Fibroblast of villous mesenchyme (primary cell): ENCODE measurements at regions not wholly inside any gene's neighbourhood (a gene's known extent, or its start where the extent isn't known, plus 50 kb on each side); places are given as distances from the start of the nearest gene placed in this dataset.
"Not testable (repeated sequence)": the region's sequence is repeated elsewhere in the genome, so short reads cannot be mapped to it uniquely, and the experiment has no call there.

Source experiments
- DNase-seq: peaks from one replicate; pipeline ENCODE4 v3.0.0-alpha.2; 2010; ENCODE audit warnings: low read depth
- H3K4me3 ChIP-seq: 2 replicates; pipeline ENCODE4 v1.5.1; 2011; ENCODE audit warnings: low read depth, mild to moderate bottlenecking, low read length
- CTCF ChIP-seq: IDR thresholded peaks from 2 replicates; pipeline ENCODE4 v1.5.1; 2012; ENCODE audit warnings: low read depth, mild to moderate bottlenecking, low read length; ENCODE audit not compliant: insufficient read depth

- DNase-seq = no peak
- H3K4me3 ChIP-seq = no peak overlapping the region
- no peak for TF ChIP-seq CTCF
Measured at GRCh38 chr4:106806158-106806797, 229.8 kb downstream of the DKK2 start.

- no peak for TF ChIP-seq CTCF
- H3K4me3 ChIP-seq = no peak overlapping the region
- DNase-seq = no peak
Measured at GRCh38 chr4:106803083-106803482, 233.0 kb downstream of the DKK2 start.

GRCh38 chr4:106801386-106801785 is 234.7 kb downstream of the DKK2 start:
- no peak for TF ChIP-seq CTCF
- no peak for DNase-seq
- H3K4me3 ChIP-seq = no peak overlapping the region

GRCh38 chr4:106796876-106797275 is 239.2 kb downstream of the DKK2 start:
- no peak overlapping the region for H3K4me3 ChIP-seq
- no peak for TF ChIP-seq CTCF
- DNase-seq = peak; percentile 9

- no peak overlapping the region for H3K4me3 ChIP-seq
- no peak for TF ChIP-seq CTCF
- DNase-seq = no peak
Measured at GRCh38 chr4:106795326-106795725, 240.8 kb downstream of the DKK2 start.

GRCh38 chr4:106793933-106794332 is 242.2 kb downstream of the DKK2 start:
- TF ChIP-seq CTCF = no peak
- no peak overlapping the region for H3K4me3 ChIP-seq
- no peak for DNase-seq

GRCh38 chr4:106775636-106776035 is 260.5 kb downstream of the DKK2 start:
- no peak for DNase-seq
- no peak for TF ChIP-seq CTCF

GRCh38 chr4:106774055-106774454 is 262.1 kb downstream of the DKK2 start:
- H3K4me3 ChIP-seq, DNase-seq: not testable (repeated sequence)

More at GRCh38 chr4:106775636-106776035, 260.5 kb downstream of the DKK2 start:
- H3K4me3 ChIP-seq = no peak overlapping the region
